ENCODE measurements at regions not wholly inside any gene's neighbourhood (a gene's known extent, or its start where the extent isn't known, plus 50 kb on each side); places are given as distances from the start of the nearest gene placed in this dataset.
A peak's percentile ranks its signal among the peaks of the same experiment; 100 is the strongest.

DNA sequence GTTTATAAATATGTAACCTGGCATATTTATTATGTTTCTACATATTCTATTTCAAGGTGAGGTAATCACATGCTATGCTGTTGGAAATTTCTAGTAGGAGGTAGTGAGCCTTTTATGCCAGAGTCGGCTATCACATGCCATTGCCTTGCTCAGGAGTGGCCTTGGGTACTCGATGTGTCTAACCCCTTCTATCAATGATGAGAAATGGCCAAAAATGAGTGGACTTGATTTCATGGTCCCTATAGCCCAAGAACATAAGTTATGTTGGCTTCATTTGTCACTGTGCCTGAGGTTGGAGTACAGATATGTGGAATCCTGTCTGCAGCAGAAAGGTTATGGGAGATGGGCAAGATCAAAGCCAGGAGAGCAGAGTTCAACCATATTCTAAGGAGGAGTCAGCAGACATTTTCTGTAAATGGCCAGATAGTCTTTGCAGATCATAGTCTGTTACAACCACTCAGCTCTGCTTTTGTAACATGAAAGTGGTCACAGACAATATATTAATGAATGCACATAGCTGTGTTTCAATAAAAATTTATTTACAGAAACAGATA is 554.4 kb downstream of the PDCD6IP start:
- DNase-seq (ENCODE audit: insufficient read length) = no peak
- FAIRE-seq = no peak
- TF ChIP-seq TAF1 (IDR thresholded peaks at IDR 0.05; ENCODE audit: borderline replicate concordance, low read depth, low read length) (no peak), POLR2A (IDR thresholded peaks at IDR 0.05; ENCODE audit: low read depth, low read length) (no peak), POLR2AphosphoS5 (IDR thresholded peaks at IDR 0.05; ENCODE audit: low read depth, low read length) (no peak)

DNA sequence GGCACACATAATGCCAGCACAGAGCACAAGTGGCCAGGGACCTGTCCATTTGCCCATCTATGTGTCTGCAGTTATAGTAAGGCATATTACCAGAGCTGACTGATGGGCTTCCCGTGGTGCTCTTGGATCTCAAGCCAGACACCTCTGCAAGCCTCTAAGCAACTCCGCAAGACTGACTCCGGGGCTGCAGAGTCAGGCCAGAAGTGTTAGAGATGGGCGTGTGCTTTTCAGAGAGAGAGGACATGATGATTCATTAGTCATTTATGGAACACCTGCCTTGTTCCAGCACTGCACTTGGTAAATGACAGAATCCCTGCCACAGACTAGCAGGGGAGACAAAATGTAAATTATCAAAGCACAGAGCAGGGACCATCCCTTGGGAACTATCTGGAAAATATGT is 559.0 kb downstream of the PDCD6IP start:
- DNase-seq (ENCODE audit: insufficient read length) (no peak), FAIRE-seq (no peak)
- TF ChIP-seq POLR2A (IDR thresholded peaks at IDR 0.05; ENCODE audit: low read depth, low read length) (no peak), POLR2AphosphoS5 (IDR thresholded peaks at IDR 0.05; ENCODE audit: low read depth, low read length) (no peak), TAF1 (IDR thresholded peaks at IDR 0.05; ENCODE audit: borderline replicate concordance, low read depth, low read length) (no peak)

DNA sequence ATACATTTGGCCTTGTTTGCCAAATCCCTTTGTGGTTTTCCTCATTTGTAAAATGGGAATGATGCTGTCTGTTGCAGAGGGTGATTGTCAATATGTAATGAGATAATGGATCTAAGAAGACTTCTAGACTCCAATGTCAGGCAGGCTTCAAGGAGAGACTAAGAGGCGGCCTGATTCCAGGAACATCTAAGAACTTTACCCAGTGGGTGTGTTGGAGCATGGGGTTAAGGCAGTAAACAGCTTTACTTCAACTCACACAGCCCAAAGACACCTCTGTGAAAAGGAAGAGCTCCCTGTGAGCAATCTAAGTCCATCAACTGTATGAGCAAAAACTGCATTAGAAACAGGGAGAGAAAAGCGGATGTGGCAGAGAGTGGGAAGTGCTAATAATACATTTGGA is 560.6 kb downstream of the PDCD6IP start:
- FAIRE-seq = no peak
- TF ChIP-seq TAF1 (IDR thresholded peaks at IDR 0.05; ENCODE audit: borderline replicate concordance, low read depth, low read length) = no peak
- TF ChIP-seq POLR2AphosphoS5 (IDR thresholded peaks at IDR 0.05; ENCODE audit: low read depth, low read length) = no peak
- TF ChIP-seq POLR2A (IDR thresholded peaks at IDR 0.05; ENCODE audit: low read depth, low read length) = no peak

DNA sequence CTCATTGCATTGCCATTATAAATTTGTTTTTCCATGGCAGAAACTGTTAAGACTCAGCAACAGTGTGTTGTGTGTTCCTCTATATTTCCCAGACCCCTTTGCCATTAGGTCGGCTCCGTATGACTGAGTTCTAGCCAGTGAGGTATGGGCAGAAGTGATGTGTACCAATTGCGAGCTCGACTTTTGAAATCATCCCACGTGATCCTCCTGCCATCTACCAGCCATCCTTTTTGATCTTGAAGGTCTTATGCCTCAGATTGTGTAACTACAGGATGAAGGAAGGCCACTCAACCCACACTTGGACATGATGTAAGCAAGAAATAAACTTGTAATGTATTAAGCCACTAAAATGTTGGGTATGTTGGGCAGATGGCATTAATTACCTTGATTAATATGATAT is 562.3 kb downstream of the PDCD6IP start:
- DNase-seq (ENCODE audit: insufficient read length) = no peak
- TF ChIP-seq POLR2A (IDR thresholded peaks at IDR 0.05; ENCODE audit: low read depth, low read length) (no peak), POLR2AphosphoS5 (IDR thresholded peaks at IDR 0.05; ENCODE audit: low read depth, low read length) (no peak), TAF1 (IDR thresholded peaks at IDR 0.05; ENCODE audit: borderline replicate concordance, low read depth, low read length) (no peak)
- FAIRE-seq = no peak

More for the DNA sequence above, 560.6 kb downstream of the PDCD6IP start:
- no peak for DNase-seq (ENCODE audit: insufficient read length)

DNA sequence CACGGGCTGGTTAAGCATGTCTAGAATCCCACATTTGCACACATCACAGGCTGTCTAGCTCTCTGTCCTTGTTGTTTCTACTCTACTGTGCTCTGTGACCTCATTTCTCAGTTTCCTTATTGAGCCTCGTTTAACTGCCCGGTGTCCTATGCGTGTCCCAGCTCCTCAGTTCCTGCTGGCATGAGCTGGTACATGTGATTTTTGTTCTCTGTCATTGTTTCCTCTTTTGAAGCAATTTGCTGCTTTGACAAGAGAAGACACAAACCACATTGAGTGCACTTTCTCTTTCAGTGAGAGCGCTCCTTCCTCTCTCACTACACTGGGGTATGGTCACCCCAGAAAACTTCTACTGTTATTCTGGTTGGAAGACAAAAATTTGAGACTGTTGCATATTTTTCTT is 563.5 kb downstream of the PDCD6IP start:
- FAIRE-seq (no peak), DNase-seq (ENCODE audit: insufficient read length) (peak; percentile 5)
- no peak for TF ChIP-seq POLR2AphosphoS5 (IDR thresholded peaks at IDR 0.05; ENCODE audit: low read depth, low read length)
- no peak for TF ChIP-seq TAF1 (IDR thresholded peaks at IDR 0.05; ENCODE audit: borderline replicate concordance, low read depth, low read length)
- TF ChIP-seq POLR2A (IDR thresholded peaks at IDR 0.05; ENCODE audit: low read depth, low read length) = no peak

DNA sequence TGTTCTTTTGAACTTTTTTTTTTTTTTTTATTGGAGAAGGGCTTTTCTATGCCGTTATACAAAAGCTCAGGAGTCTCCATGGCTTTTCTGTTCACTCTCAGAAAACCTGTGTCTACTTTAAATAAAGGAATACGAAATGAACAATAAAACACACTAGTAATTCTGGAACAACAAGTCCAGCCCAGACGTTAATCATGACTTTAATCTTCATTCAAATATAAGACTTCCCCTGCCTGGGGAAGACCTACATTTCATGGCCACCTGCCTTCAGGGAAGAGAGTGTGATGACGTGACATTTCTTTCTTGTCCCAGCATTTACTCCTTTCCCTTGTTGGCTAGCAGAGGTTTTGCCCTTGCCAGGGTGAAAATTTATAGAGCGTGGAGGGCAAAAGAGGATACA is 564.5 kb downstream of the PDCD6IP start:
- TF ChIP-seq TAF1 (IDR thresholded peaks at IDR 0.05; ENCODE audit: borderline replicate concordance, low read depth, low read length) = no peak
- no peak for TF ChIP-seq POLR2A (IDR thresholded peaks at IDR 0.05; ENCODE audit: low read depth, low read length)
- no peak for TF ChIP-seq POLR2AphosphoS5 (IDR thresholded peaks at IDR 0.05; ENCODE audit: low read depth, low read length)
- DNase-seq (ENCODE audit: insufficient read length) = no peak
- no peak for FAIRE-seq

DNA sequence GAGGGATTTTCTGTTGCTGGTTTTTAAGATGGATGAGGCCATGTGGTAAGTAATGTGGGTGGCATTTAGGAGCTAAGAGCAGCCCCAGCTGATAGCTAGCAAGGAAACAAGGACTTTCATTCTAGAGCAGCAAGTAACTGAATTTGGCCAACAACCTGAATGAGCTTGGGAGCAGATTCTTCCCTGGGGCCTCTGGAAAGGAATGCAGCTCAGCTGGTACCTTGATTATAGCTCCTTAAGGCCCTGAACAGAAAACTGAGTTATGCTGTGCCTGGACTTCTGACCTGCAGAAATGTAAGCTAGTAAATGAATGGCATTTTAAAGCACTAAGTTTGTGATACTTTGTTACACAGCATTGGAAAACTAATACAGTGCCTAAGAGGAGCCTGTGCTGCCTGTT is 565.5 kb downstream of the PDCD6IP start:
- DNase-seq (ENCODE audit: insufficient read length) (no peak), FAIRE-seq (no peak)
- no peak for TF ChIP-seq POLR2AphosphoS5 (IDR thresholded peaks at IDR 0.05; ENCODE audit: low read depth, low read length)
- TF ChIP-seq TAF1 (IDR thresholded peaks at IDR 0.05; ENCODE audit: borderline replicate concordance, low read depth, low read length) = no peak
- TF ChIP-seq POLR2A (IDR thresholded peaks at IDR 0.05; ENCODE audit: low read depth, low read length) = no peak

DNA sequence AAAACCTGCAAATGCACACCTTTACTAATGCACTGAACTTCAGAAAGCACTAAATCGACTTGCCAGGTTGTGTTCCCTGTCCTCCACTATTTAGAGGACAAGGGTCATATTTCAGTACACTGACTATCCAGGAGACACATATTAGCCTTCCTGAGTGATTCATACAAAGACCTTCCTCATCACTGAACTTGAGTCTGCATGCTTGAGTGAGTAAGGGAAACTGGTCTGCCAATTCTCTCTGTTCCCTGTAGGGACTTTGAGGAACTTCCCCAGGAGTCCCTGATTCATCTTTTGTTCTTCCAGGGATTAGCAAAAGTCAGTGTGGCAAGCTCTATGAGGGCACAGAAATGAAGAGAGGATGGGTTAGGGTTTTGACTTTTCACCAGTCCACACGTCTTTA is 565.9 kb downstream of the PDCD6IP start:
- TF ChIP-seq POLR2A (IDR thresholded peaks at IDR 0.05; ENCODE audit: low read depth, low read length) (no peak), TAF1 (IDR thresholded peaks at IDR 0.05; ENCODE audit: borderline replicate concordance, low read depth, low read length) (no peak), POLR2AphosphoS5 (IDR thresholded peaks at IDR 0.05; ENCODE audit: low read depth, low read length) (no peak)
- DNase-seq (ENCODE audit: insufficient read length) = no peak
- no peak for FAIRE-seq

DNA sequence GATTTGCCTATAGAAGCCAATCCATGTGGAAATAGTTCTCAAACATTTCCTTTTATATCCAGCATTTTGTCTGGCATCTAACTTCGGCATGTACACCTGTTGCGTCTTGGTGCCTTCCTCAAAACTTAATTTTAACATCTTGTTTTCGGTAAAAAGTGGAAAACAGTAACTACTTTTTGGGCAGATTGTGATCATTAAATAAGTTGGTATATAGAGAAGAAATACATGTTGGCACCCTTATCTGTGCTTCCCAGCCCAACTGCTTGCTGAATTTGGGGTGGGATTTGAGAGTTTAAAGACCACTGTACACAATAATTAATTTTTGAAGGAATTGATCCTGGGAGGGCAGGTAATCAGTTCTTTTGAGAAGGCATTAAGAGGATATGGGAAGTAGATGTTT is 566.8 kb downstream of the PDCD6IP start:
- TF ChIP-seq TAF1 (IDR thresholded peaks at IDR 0.05; ENCODE audit: borderline replicate concordance, low read depth, low read length) (no peak), POLR2AphosphoS5 (IDR thresholded peaks at IDR 0.05; ENCODE audit: low read depth, low read length) (no peak), POLR2A (IDR thresholded peaks at IDR 0.05; ENCODE audit: low read depth, low read length) (no peak)
- DNase-seq (ENCODE audit: insufficient read length) = no peak
- FAIRE-seq = no peak

DNA sequence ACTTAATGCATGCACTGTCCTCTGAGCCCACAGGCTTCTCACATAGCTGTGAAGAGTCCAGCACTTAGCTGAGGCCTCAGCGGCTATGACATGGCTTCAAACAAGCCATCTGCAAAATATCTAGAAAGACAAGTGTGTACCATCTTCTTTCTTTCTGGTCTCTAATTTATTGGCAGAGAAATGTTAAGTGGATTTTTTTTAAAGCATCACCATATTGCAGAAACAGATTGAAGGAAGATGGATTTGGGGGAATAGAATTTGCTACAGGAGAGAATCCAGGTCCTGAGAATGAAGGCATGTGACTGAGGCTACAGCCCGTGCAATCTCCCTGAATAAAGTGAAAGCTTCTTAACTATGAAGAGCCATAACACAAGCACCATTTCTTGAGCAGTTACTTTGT is 567.3 kb downstream of the PDCD6IP start:
- no peak for DNase-seq (ENCODE audit: insufficient read length)
- TF ChIP-seq POLR2A (IDR thresholded peaks at IDR 0.05; ENCODE audit: low read depth, low read length) = no peak
- TF ChIP-seq TAF1 (IDR thresholded peaks at IDR 0.05; ENCODE audit: borderline replicate concordance, low read depth, low read length) = no peak
- TF ChIP-seq POLR2AphosphoS5 (IDR thresholded peaks at IDR 0.05; ENCODE audit: low read depth, low read length) = no peak
- FAIRE-seq = no peak

DNA sequence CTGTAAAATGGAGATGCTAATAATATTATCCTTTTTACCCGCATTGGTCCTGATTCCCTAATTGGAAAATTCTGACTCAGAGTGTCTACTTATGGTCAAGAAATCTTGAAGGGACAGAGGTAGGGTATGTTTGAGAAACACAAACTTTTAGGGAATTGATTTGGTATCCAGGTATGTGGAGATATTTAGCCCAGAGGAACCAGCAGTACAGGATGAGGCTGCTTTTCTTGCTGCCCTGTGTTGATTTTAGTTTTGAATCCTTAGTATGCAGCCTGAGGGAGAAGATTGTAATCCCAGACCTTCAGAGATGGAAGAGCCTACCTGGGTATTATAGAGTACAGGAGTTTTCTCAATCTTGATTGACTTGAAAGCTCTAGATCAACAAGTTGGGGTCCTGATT is 569.1 kb downstream of the PDCD6IP start:
- DNase-seq (ENCODE audit: insufficient read length) (no peak), FAIRE-seq (no peak)
- TF ChIP-seq POLR2AphosphoS5 (IDR thresholded peaks at IDR 0.05; ENCODE audit: low read depth, low read length) (no peak), TAF1 (IDR thresholded peaks at IDR 0.05; ENCODE audit: borderline replicate concordance, low read depth, low read length) (no peak), POLR2A (IDR thresholded peaks at IDR 0.05; ENCODE audit: low read depth, low read length) (no peak)

DNA sequence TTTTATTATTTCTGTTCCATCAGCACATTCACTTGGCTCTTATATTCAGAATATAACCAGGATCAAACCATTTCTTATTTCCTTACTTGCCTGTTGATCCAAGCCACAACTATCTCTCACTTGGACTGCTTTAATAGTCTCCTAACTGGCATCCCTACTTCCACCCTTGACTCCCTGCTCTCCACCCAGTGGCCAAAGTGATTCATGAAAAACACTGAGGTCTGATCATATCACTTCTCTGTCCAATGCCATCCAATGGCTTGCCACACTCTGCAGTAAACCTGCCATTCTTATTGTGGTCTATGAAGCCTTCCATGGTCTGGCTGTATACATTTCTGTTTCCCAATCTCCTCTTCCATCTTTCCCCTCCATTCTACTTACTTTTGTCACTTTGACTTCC is 576.1 kb downstream of the PDCD6IP start:
- DNase-seq (ENCODE audit: insufficient read length) (no peak), FAIRE-seq (no peak)

More for the DNA sequence above, 576.1 kb downstream of the PDCD6IP start:
- TF ChIP-seq POLR2AphosphoS5 (IDR thresholded peaks at IDR 0.05; ENCODE audit: low read depth, low read length) (no peak), TAF1 (IDR thresholded peaks at IDR 0.05; ENCODE audit: borderline replicate concordance, low read depth, low read length) (no peak), POLR2A (IDR thresholded peaks at IDR 0.05; ENCODE audit: low read depth, low read length) (no peak)

Data from GM12892 (cell line).